ENCODE measurements at regions not wholly inside any gene's neighbourhood (a gene's known extent, or its start where the extent isn't known, plus 50 kb on each side); places are given as distances from the start of the nearest gene placed in this dataset.

DNA sequence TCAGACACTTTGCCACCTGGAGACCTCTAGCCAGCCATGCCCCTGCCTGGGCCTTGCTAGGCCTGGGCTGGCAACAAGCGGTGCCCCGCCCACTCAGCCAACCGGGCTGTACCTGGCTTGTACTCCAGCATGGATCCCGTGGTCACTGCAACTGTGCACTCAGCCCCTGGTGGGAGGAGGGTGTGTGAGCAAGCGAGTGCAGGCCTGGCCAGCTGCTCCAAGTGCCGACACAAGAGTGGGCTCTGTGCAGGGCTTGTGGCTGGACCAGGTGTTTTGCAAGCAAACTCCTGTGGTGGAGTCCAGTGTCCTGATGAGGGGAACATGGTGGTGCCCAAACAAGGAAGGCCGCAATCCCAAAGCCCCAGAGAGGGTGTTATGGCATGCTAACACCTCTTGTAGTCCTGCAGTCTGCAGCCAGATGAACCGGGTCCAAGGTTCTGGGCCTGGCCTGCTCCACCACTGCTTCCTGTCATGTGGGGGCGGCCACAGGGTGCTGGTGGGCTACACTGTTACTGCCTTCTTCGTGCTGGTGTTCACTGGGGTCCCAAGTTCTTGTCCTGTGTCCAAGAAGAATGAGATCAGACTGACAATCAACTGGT, 60.1 kb upstream of the CD28 start:
- Histone ChIP-seq H3K27ac (no peak overlapping the region), H3K4me1 (peaks cover 0 to 26% of the 10 kb centered on the region in 2 donors), H3K36me3 (no peaks in the 10 kb centered on the region), H3K4me3 (no peak overlapping the region), H3K27me3 (no peaks in the 10 kb centered on the region), H3K9me3 (no peaks in the 10 kb centered on the region)
- TF ChIP-seq CTCF (IDR thresholded peaks at IDR 0.05), result no peak
- no peak for DNase-seq (ENCODE audit: low spot score)

- no peak for TF ChIP-seq CTCF (IDR thresholded peaks at IDR 0.05)
- no peaks in the 10 kb centered on the region for H3K36me3 ChIP-seq
- no peaks in the 10 kb centered on the region for H3K27me3 ChIP-seq
- H3K4me3 ChIP-seq, result no peak overlapping the region
- no peak for DNase-seq (ENCODE audit: low spot score)
- no peaks in the 10 kb centered on the region for H3K9me3 ChIP-seq
- no peak overlapping the region for H3K27ac ChIP-seq
- H3K4me1 ChIP-seq, result peaks cover 0 to 29% of the 10 kb centered on the region in 2 donors
Observed at GRCh38 chr2:203646961-203647360, 59.5 kb upstream of the CD28 start.

GRCh38 chr2:203647579-203647978, 58.9 kb upstream of the CD28 start:
- no peak for TF ChIP-seq CTCF (IDR thresholded peaks at IDR 0.05)
- Histone ChIP-seq H3K4me1 (peaks cover 0 to 29% of the 10 kb centered on the region in 2 donors), H3K36me3 (no peaks in the 10 kb centered on the region), H3K27ac (no peak overlapping the region), H3K4me3 (no peak overlapping the region), H3K27me3 (no peaks in the 10 kb centered on the region), H3K9me3 (no peaks in the 10 kb centered on the region)
- DNase-seq (ENCODE audit: low spot score), result no peak

DNA sequence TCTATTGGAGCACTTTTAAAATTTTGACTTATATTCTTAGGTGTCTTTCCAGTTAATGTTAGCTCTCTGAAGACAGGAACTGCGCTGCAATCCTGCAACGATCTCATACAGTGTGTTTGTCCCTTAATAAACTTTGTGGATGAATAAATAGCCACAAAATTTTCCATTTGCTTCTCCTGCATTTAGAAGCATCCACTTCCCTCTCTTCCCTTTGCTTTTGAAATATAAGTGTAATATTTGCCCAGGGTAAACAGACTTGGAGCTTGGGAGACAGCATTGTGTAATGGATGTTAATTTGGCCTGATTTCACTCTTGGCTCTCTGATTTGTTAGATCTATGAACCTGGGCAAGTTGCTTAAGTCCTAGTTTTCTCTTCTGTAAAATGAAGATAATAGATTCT, 58.2 kb upstream of the CD28 start:
- Histone ChIP-seq H3K4me1 (peaks cover 0 to 29% of the 10 kb centered on the region in 2 donors), H3K27me3 (no peaks in the 10 kb centered on the region), H3K36me3 (no peaks in the 10 kb centered on the region), H3K27ac (peak overlapping the region in 1 of 2 donors; percentile 64), H3K4me3 (no peak overlapping the region), H3K9me3 (no peaks in the 10 kb centered on the region)
- no peak for DNase-seq (ENCODE audit: low spot score)
- no peak for TF ChIP-seq CTCF (IDR thresholded peaks at IDR 0.05)

- no peaks in the 10 kb centered on the region for H3K9me3 ChIP-seq
- H3K36me3 ChIP-seq, result no peaks in the 10 kb centered on the region
- H3K27me3 ChIP-seq, result no peaks in the 10 kb centered on the region
- no peak for TF ChIP-seq CTCF (IDR thresholded peaks at IDR 0.05)
- H3K27ac ChIP-seq, result peak overlapping the region; percentile 53 to 64
- H3K4me3 ChIP-seq, result no peak overlapping the region
- DNase-seq (ENCODE audit: low spot score), result no peak
- H3K4me1 ChIP-seq, result peaks cover 0 to 29% of the 10 kb centered on the region in 2 donors
Observed at GRCh38 chr2:203649176-203649814, 57.1 kb upstream of the CD28 start.

Data from right atrium auricular region (tissue), 2 donors.